Progenitor cell of endocrine pancreas (in vitro differentiated cells): ENCODE measurements at regions not wholly inside any gene's neighbourhood (a gene's known extent, or its start where the extent isn't known, plus 50 kb on each side); places are given as distances from the start of the nearest gene placed in this dataset.

Experiments
- DNase-seq: peaks from one replicate; pipeline ENCODE4 v3.0.0; 2021; ENCODE audit warnings: low spot score; ENCODE audit not compliant: unreplicated experiment
- H3K27ac Mint-ChIP-seq: 2 replicates; pipeline ENCODE4 v1.8.0; 2021; ENCODE audit warnings: mild to moderate bottlenecking, moderate library complexity, mixed read lengths
- H3K27me3 Mint-ChIP-seq: 2 replicates; pipeline ENCODE4 v1.8.0; 2021; ENCODE audit warnings: mixed read lengths
- H3K36me3 Mint-ChIP-seq: 2 replicates; pipeline ENCODE4 v1.8.0; 2022; ENCODE audit warnings: mixed read lengths; ENCODE audit not compliant: insufficient read depth
- H3K4me1 Mint-ChIP-seq: 2 replicates; pipeline ENCODE4 v1.8.0; 2021; ENCODE audit warnings: low read depth, mixed read lengths
- H3K4me3 Mint-ChIP-seq: 2 replicates; pipeline ENCODE4 v1.8.0; 2021; ENCODE audit warnings: low read depth, mild to moderate bottlenecking, moderate library complexity, mixed read lengths
- H3K9me3 Mint-ChIP-seq: 2 replicates; pipeline ENCODE4 v1.8.0; 2021; ENCODE audit warnings: low read depth, mixed read lengths
- TF ChIP-seq, protein P1 (sequence below): fragments of 200-600 bp; sonication (generic); IDR thresholded peaks from one replicate; pipeline ENCODE4 v1.5.0; 2021; ENCODE audit warnings: antibody characterized with exemption, mild to moderate bottlenecking; ENCODE audit not compliant: unreplicated experiment

DNA sequence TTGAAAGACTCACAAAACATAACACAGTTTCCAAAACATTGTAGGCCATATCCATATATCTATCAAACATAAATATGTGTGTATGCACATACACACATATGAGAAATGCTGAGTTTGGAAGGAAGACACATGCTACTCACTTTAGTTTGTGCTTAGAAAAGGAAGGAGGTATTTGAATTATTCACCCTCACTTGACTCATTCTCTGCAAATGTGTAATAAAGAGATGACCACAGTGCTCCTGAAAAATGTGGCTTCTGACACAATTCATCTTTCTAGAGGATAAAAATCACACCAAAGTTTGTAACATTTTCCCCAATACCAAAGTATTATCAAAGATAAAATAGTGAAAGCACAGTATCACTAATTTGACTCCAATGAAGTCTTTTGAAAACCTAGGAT lies 950.1 kb downstream of the FAT4 start:
- TF ChIP-seq, protein P1, sequence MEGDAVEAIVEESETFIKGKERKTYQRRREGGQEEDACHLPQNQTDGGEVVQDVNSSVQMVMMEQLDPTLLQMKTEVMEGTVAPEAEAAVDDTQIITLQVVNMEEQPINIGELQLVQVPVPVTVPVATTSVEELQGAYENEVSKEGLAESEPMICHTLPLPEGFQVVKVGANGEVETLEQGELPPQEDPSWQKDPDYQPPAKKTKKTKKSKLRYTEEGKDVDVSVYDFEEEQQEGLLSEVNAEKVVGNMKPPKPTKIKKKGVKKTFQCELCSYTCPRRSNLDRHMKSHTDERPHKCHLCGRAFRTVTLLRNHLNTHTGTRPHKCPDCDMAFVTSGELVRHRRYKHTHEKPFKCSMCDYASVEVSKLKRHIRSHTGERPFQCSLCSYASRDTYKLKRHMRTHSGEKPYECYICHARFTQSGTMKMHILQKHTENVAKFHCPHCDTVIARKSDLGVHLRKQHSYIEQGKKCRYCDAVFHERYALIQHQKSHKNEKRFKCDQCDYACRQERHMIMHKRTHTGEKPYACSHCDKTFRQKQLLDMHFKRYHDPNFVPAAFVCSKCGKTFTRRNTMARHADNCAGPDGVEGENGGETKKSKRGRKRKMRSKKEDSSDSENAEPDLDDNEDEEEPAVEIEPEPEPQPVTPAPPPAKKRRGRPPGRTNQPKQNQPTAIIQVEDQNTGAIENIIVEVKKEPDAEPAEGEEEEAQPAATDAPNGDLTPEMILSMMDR: no peak
- H3K36me3 Mint-ChIP-seq: no peaks in the 10 kb centered on the region
- H3K4me3 Mint-ChIP-seq: no peak overlapping the region
- no peak overlapping the region for H3K27ac Mint-ChIP-seq
- no peaks in the 10 kb centered on the region for H3K9me3 Mint-ChIP-seq
- H3K4me1 Mint-ChIP-seq: no peaks in the 10 kb centered on the region
- DNase-seq: no peak
- H3K27me3 Mint-ChIP-seq: no peaks in the 10 kb centered on the region

DNA sequence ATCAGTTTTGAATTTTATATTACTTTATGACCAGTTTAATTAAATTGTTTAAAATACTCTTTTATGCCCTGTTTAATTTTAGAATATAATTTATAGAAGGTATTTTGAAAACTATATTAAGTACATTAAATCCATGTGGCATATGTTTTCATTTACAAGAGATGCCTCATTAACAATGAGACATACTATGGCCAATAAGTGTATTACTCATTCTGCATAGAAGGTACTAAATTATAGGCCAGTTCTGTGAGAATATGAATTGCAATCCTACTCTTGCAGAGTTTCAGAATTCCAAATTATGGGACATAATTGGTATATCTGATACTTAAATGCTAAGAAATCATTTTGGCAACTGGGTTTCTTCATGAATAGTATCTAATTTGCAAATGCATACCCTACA lies 951.1 kb downstream of the FAT4 start:
- Mint-ChIP-seq H3K27ac (no peak overlapping the region), H3K4me3 (no peak overlapping the region), H3K4me1 (no peaks in the 10 kb centered on the region), H3K9me3 (no peaks in the 10 kb centered on the region), H3K36me3 (no peaks in the 10 kb centered on the region), H3K27me3 (no peaks in the 10 kb centered on the region)
- no peak for DNase-seq
- TF ChIP-seq, protein P1: no peak

DNA sequence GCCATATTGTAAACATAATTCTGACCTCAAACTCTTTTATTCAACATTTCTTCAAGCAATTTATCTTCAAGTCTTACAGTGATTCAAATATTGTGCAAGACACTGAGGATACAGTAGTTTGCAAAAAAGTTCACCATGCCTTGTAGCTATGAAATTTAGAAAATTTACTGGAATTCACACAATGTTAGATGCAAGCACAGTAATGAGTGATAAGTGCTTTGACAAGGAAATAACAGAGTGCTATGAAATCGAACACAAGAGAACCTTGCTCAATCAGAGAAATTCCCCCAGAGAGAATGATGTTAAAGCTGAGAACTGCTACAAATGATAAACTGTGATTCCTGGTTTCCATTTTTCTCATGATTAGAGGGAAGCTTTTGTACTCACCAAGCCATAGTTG lies 952.9 kb downstream of the FAT4 start:
- TF ChIP-seq, protein P1: no peak
- H3K27me3 Mint-ChIP-seq: no peaks in the 10 kb centered on the region
- H3K27ac Mint-ChIP-seq: no peak overlapping the region
- no peak overlapping the region for H3K4me3 Mint-ChIP-seq
- no peak for DNase-seq
- no peaks in the 10 kb centered on the region for H3K4me1 Mint-ChIP-seq
- no peaks in the 10 kb centered on the region for H3K9me3 Mint-ChIP-seq
- no peaks in the 10 kb centered on the region for H3K36me3 Mint-ChIP-seq

DNA sequence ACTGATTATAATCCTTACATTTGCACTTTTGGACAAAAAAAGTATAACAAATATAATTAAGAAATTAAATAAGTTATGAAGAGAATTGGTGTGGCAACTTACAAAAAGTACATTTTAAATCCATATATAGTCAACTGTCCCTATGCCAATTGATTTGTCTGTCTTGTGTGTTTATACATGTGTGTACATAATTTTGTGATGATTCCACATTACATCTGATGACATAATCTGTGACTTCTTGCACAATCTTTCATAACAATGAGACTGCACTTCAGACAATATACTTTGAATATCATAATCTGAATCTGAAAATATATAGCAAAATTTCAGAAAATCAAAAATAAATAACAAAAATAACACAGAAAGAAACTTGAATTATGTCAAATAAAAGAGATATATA lies 953.4 kb downstream of the FAT4 start:
- TF ChIP-seq, protein P1: no peak
- H3K4me3 Mint-ChIP-seq: no peak overlapping the region
- no peaks in the 10 kb centered on the region for H3K4me1 Mint-ChIP-seq
- no peaks in the 10 kb centered on the region for H3K27me3 Mint-ChIP-seq
- H3K9me3 Mint-ChIP-seq: no peaks in the 10 kb centered on the region
- H3K36me3 Mint-ChIP-seq: no peaks in the 10 kb centered on the region
- H3K27ac Mint-ChIP-seq: no peak overlapping the region
- no peak for DNase-seq

DNA sequence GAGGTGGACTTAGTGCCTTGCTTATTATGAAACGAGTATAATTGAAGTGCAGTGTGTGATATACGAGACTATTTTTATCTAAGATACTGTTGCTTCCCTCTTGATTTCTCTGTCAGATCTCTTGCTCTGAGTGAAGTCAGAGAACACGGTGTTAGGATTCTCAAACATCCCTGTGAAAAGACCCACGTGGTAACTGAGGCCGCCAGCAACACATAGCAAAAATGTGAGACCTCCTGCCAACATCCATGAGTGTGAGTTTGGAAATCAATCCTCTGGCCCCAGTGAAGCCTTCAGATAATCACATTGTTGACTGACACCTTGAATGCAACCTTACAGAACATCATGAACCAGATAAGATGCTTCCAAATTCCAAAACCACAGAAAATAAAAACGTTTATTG lies 954.4 kb downstream of the FAT4 start:
- Mint-ChIP-seq H3K27ac (no peak overlapping the region), H3K9me3 (no peaks in the 10 kb centered on the region)

More for the DNA sequence above, 954.4 kb downstream of the FAT4 start:
- H3K4me3 Mint-ChIP-seq: no peak overlapping the region
- no peaks in the 10 kb centered on the region for H3K27me3 Mint-ChIP-seq
- H3K36me3 Mint-ChIP-seq: no peaks in the 10 kb centered on the region
- H3K4me1 Mint-ChIP-seq: no peaks in the 10 kb centered on the region
- TF ChIP-seq, protein P1: no peak
- no peak for DNase-seq
